HepG2 (cell line): ENCODE measurements at regions not wholly inside any gene's neighbourhood (a gene's known extent, or its start where the extent isn't known, plus 50 kb on each side); places are given as distances from the start of the nearest gene placed in this dataset.

Source experiments
- ATAC-seq: fragments of 200-7000 bp; cut with Tn5 transposase; 3 replicates; pipeline ENCODE4 v1.9.1; 2020; ENCODE audit warnings: mild to moderate bottlenecking, moderate library complexity
- BruUV-seq: library from RNA; stranded (reverse); fragments of 400-500 nt; replicated peaks from 2 replicates; lab custom pipeline; 2021; lab: Mats Ljungman, UMichigan
- CTCF ChIA-PET: fragments of 300-600 bp; formaldehyde crosslinking; extraction: SDS; loops from one replicate; lab custom pipeline; 2021; ENCODE audit warnings: low total read pairs, inconsistent platforms, low intra/inter-chr PET ratio; lab: Yijun Ruan, JAX
- POLR2A ChIA-PET: fragments of 350-600 bp; sonication (Branson Sonifier 250); formaldehyde crosslinking; loops from one replicate; lab custom pipeline; 2020; ENCODE audit warnings: antibody characterized with exemption, inconsistent platforms; lab: Yijun Ruan, JAX
- DNase-seq: peaks from one replicate; pipeline ENCODE4 v3.0.0-alpha.2; 2015; ENCODE audit warnings: low spot score
- FAIRE-seq: peaks from 3 replicates; lab custom pipeline; 2011; peaks lifted over from hg19 to GRCh38; lab: Jason Lieb, UNC
- H2AFZ ChIP-seq: one replicate; pipeline ENCODE4 v1.6.1; 2011; ENCODE audit warnings: low read length, inconsistent platforms
- H3K27ac ChIP-seq: fragments of 300-600 bp; 3 replicates; pipeline ENCODE4 v1.8.0; 2011; ENCODE audit warnings: mixed run types, mild to moderate bottlenecking, mixed read lengths, low read length, inconsistent platforms; ENCODE audit not compliant: insufficient read depth; ENCODE audit errors: extremely low read length
- H3K27me3 ChIP-seq, 2 experiments: fragments of 200-600 bp in 1 of 2; 2 replicates in 1 of 2; 3 replicates in 1 of 2; pipeline versions ENCODE4 v1.6.0 to v1.8.0; 2011; ENCODE audit warnings: low read length in 2 of 2, mild to moderate bottlenecking in 2 of 2, moderate library complexity in 2 of 2, inconsistent platforms in 1 of 2; ENCODE audit not compliant: insufficient read depth in 2 of 2, control insufficient read depth in 1 of 2
- H3K36me3 ChIP-seq, 2 experiments: fragments of 200-600 bp in 1 of 2; replicated peaks in 1 of 2; 2 replicates in 1 of 2; 3 replicates in 1 of 2; pipeline versions ENCODE4 v1.5.1 to v1.8.0; 2011; ENCODE audit warnings: low read length in 2 of 2, inconsistent platforms in 1 of 2; ENCODE audit not compliant: insufficient read depth in 2 of 2, control insufficient read depth in 1 of 2
- H3K4me1 ChIP-seq: 2 replicates; pipeline ENCODE4 v1.5.1; 2012; ENCODE audit warnings: low read length, inconsistent platforms; ENCODE audit not compliant: insufficient read depth
- H3K4me2 ChIP-seq: 2 replicates; pipeline ENCODE4 v1.6.0; 2011; ENCODE audit warnings: low read depth, low read length, inconsistent platforms
- H3K4me3 ChIP-seq, 3 experiments: fragments of 200-600 bp in 1 of 3; sonication (generic), shearing (Covaris generic) in 1 of 3; replicated peaks in 1 of 3; 2 replicates each; pipeline ENCODE4 v1.5.1; 2011 to 2016; ENCODE audit warnings: low read length in 3 of 3, inconsistent platforms in 2 of 3, low read depth in 2 of 3, mild to moderate bottlenecking in 2 of 3, control low read depth in 1 of 3, mixed read lengths in 1 of 3; ENCODE audit not compliant: insufficient read depth in 1 of 3
- H3K79me2 ChIP-seq: one replicate; pipeline ENCODE4 v1.6.1; 2011; ENCODE audit warnings: low read length, inconsistent platforms; ENCODE audit not compliant: insufficient read depth
- H3K9ac ChIP-seq: 2 replicates; pipeline ENCODE4 v1.6.0; 2011; ENCODE audit warnings: mild to moderate bottlenecking, low read depth, low read length, inconsistent platforms; ENCODE audit not compliant: insufficient read depth
- H3K9me3 ChIP-seq: 2 replicates; pipeline ENCODE4 v1.5.1; 2012; ENCODE audit warnings: mild to moderate bottlenecking, low read length
- H4K20me1 ChIP-seq: 2 replicates; pipeline ENCODE4 v1.6.0; 2011; ENCODE audit warnings: inconsistent platforms, mild to moderate bottlenecking, low read length, moderate library complexity; ENCODE audit not compliant: insufficient read depth
- CENPX ChIP-seq: sonication (generic); formaldehyde crosslinking; IDR thresholded peaks from 2 replicates; pipeline ENCODE4 v1.9.0; 2021; ENCODE audit warnings: mild to moderate bottlenecking, missing genetic modification reagents, moderate library complexity
- HMG20A ChIP-seq: IDR thresholded peaks from 2 replicates; pipeline ENCODE4 v1.6.1; 2016; ENCODE audit warnings: borderline replicate concordance
- JUND ChIP-seq: sonication (generic); formaldehyde crosslinking; IDR thresholded peaks from 2 replicates; pipeline ENCODE4 v1.8.0; 2022; ENCODE audit warnings: mild to moderate bottlenecking, missing genetic modification reagents
- RFX5 ChIP-seq: IDR thresholded peaks from 2 replicates; pipeline ENCODE4 v1.6.1; 2011; ENCODE audit warnings: low read depth, low read length, improper control_type of control experiment
- ZC3H4 ChIP-seq: sonication (generic); formaldehyde crosslinking; IDR thresholded peaks from 2 replicates; pipeline ENCODE4 v1.4.0; 2020; ENCODE audit warnings: missing genetic modification reagents, borderline replicate concordance
- ZNF317 ChIP-seq: sonication (generic); formaldehyde crosslinking; IDR thresholded peaks from 2 replicates; pipeline ENCODE4 v1.5.0; 2020; ENCODE audit warnings: mild to moderate bottlenecking, missing genetic modification reagents
- ZNF570 ChIP-seq: sonication (generic); formaldehyde crosslinking; IDR thresholded peaks from 2 replicates; pipeline ENCODE4 v1.4.0; 2020; ENCODE audit warnings: mild to moderate bottlenecking, missing genetic modification reagents, borderline replicate concordance
- ZNF672 ChIP-seq: sonication (generic); formaldehyde crosslinking; IDR thresholded peaks from 2 replicates; pipeline ENCODE4 v1.8.1; 2022; ENCODE audit warnings: missing genetic modification reagents
- WGBS: methylation state at CpG from one replicate; pipeline ENCODE4 v1.1.6; 2017; ENCODE audit warnings: low lambda C conversion rate; 5-methylcytosine and 5-hydroxymethylcytosine counted together
- in situ Hi-C: cut with HindIII; loops from 2 replicates; pipeline ENCODE4 v1.10.0; 2017; ENCODE audit warnings: low pct_unique_long_range_greater_than_20kb; ENCODE audit not compliant: extremely low pct_ligation_motif_present
- intact Hi-C: fragments of 100-400 bp; cut with micrococcal nuclease; formaldehyde crosslinking; loops from one replicate; pipeline ENCODE4 v1.10.0; 2022; ENCODE audit not compliant: unreplicated experiment
- TF ChIP-seq, protein P1 (sequence below): sonication (generic); formaldehyde crosslinking; IDR thresholded peaks from 2 replicates; pipeline ENCODE4 v1.9.0; 2021; ENCODE audit warnings: missing genetic modification reagents, borderline replicate concordance

DNA sequence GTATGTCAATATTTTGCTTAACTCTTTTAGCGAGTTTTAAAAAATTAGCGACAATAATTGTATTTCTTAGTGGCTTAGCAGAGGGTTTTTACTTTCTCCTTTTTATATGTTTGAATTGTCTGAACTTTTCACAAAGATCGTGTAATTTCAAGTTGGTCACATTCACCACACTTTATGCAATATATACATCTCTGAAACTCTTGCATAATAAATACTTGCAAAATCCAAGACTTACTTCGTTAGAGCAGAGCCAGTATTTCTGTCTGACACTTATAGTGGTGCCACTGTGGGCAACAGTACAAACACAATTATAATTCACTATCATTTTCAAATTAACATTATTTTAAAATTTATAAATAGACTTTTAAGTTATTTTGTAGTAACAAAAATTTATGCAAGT is 62.0 kb downstream of the SUCNR1 start:
- TF ChIP-seq ZNF672 (CRISPR knock-in tag) (no peak), ZC3H4 (no peak), HMG20A (CRISPR knock-in tag) (no peak), ZNF570 (CRISPR knock-in tag) (no peak), CENPX (no peak), JUND (CRISPR knock-in tag) (no peak), ZNF317 (CRISPR knock-in tag) (no peak), RFX5 (no peak)
- TF ChIP-seq, protein P1, sequence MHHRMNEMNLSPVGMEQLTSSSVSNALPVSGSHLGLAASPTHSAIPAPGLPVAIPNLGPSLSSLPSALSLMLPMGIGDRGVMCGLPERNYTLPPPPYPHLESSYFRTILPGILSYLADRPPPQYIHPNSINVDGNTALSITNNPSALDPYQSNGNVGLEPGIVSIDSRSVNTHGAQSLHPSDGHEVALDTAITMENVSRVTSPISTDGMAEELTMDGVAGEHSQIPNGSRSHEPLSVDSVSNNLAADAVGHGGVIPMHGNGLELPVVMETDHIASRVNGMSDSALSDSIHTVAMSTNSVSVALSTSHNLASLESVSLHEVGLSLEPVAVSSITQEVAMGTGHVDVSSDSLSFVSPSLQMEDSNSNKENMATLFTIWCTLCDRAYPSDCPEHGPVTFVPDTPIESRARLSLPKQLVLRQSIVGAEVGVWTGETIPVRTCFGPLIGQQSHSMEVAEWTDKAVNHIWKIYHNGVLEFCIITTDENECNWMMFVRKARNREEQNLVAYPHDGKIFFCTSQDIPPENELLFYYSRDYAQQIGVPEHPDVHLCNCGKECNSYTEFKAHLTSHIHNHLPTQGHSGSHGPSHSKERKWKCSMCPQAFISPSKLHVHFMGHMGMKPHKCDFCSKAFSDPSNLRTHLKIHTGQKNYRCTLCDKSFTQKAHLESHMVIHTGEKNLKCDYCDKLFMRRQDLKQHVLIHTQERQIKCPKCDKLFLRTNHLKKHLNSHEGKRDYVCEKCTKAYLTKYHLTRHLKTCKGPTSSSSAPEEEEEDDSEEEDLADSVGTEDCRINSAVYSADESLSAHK (CRISPR knock-in tag), result no peak
- BruUV-seq, result no TSS peak
- Histone ChIP-seq H3K27me3 (no peaks in the 10 kb centered on the region), H3K27ac (no peak overlapping the region), H3K4me1 (no peaks in the 10 kb centered on the region), H3K4me3 (no peak overlapping the region), H3K36me3 (no peaks in the 10 kb centered on the region), H3K9me3 (no peaks in the 10 kb centered on the region), H3K9ac (no peak overlapping the region), H4K20me1 (no peaks in the 10 kb centered on the region), H3K79me2 (no peaks in the 10 kb centered on the region), H2AFZ (no peak overlapping the region), H3K4me2 (no peak overlapping the region)
- in situ Hi-C loops (no loop called here), intact Hi-C loops (no loop called here)
- CTCF ChIA-PET, result no interaction called here
- FAIRE-seq (no peak), ATAC-seq (no peak), DNase-seq (no peak)
- 36% methylated on average over 4 of the region's 4 CpGs for WGBS
- POLR2A ChIA-PET, result no interaction called here
